OCI-LY7 (cell line): ENCODE measurements at regions not wholly inside any gene's neighbourhood (a gene's known extent, or its start where the extent isn't known, plus 50 kb on each side); places are given as distances from the start of the nearest gene placed in this dataset.

Experiments
- BruUV-seq: library from RNA; stranded (reverse); fragments of 400-500 nt; replicated peaks from 2 replicates; lab custom pipeline; 2021; lab: Mats Ljungman, UMichigan
- CTCF ChIA-PET: fragments of 300-600 bp; sonication (Branson Sonifier 250); formaldehyde crosslinking; loops from one replicate; lab custom pipeline; 2022; ENCODE audit warnings: antibody characterized with exemption; ENCODE audit not compliant: unreplicated experiment; lab: Charles Lee
- POLR2A ChIA-PET: fragments of 300-600 bp; sonication (Branson Sonifier 250); formaldehyde crosslinking; loops from one replicate; lab custom pipeline; 2022; ENCODE audit warnings: antibody characterized with exemption; lab: Charles Lee
- DNase-seq: peaks from one replicate; pipeline ENCODE4 v3.0.0-alpha.2; 2015; ENCODE audit warnings: low spot score
- H2AFZ ChIP-seq: fragments of 200-600 bp; sonication (generic), shearing (Covaris generic); 2 replicates; pipeline ENCODE4 v1.6.1; 2014; ENCODE audit warnings: mild to moderate bottlenecking, antibody characterized with exemption, low read length, moderate library complexity
- H3K27ac ChIP-seq: fragments of 200-600 bp; sonication (generic); 2 replicates; pipeline ENCODE4 v1.5.1; 2014; ENCODE audit warnings: mixed run types, low read depth, mild to moderate bottlenecking, moderate library complexity, low read length, inconsistent platforms; ENCODE audit not compliant: poor library complexity, severe bottlenecking
- H3K36me3 ChIP-seq: fragments of 200-600 bp; sonication (generic); 2 replicates; pipeline ENCODE4 v1.6.1; 2014; ENCODE audit warnings: mild to moderate bottlenecking, antibody characterized with exemption, low read length, moderate library complexity, mixed read lengths; ENCODE audit not compliant: insufficient read depth
- H3K4me1 ChIP-seq: fragments of 200-600 bp; sonication (generic); 2 replicates; pipeline ENCODE4 v1.5.1; 2014; ENCODE audit warnings: mild to moderate bottlenecking, low read length; ENCODE audit not compliant: insufficient read depth, poor library complexity, severe bottlenecking
- H3K4me2 ChIP-seq: fragments of 200-600 bp; sonication (generic); 2 replicates; pipeline ENCODE4 v1.6.1; 2014; ENCODE audit warnings: mild to moderate bottlenecking, low read length
- H3K4me3 ChIP-seq: fragments of 200-600 bp; sonication (generic); 2 replicates; pipeline ENCODE4 v1.5.1; 2014; ENCODE audit warnings: mild to moderate bottlenecking, low read depth, low read length; ENCODE audit not compliant: poor library complexity, severe bottlenecking
- H3K79me2 ChIP-seq: fragments of 200-600 bp; sonication (generic); 2 replicates; pipeline ENCODE4 v1.6.1; 2016; ENCODE audit warnings: low read depth, mild to moderate bottlenecking, low read length, moderate library complexity, mixed read lengths; ENCODE audit not compliant: insufficient read depth
- H3K9me2 ChIP-seq: fragments of 200-600 bp; sonication (generic); 2 replicates; pipeline ENCODE4 v1.6.1; 2016; ENCODE audit warnings: mild to moderate bottlenecking, low read length, mixed read lengths; ENCODE audit not compliant: insufficient read depth
- H3K9me3 ChIP-seq: fragments of 200-600 bp; sonication (generic); 2 replicates; pipeline ENCODE4 v1.6.1; 2014; ENCODE audit warnings: mild to moderate bottlenecking, mixed run types, low read length, mixed read lengths
- H4K20me1 ChIP-seq: fragments of 200-600 bp; sonication (generic); 2 replicates; pipeline ENCODE4 v1.6.1; 2014; ENCODE audit warnings: mild to moderate bottlenecking, antibody characterized with exemption, low read length, moderate library complexity, mixed read lengths; ENCODE audit not compliant: insufficient read depth
- CTCF ChIP-seq: fragments of 200-600 bp; sonication (generic); conservative IDR thresholded peaks from 2 replicates; pipeline ENCODE4 v1.5.1; 2014; ENCODE audit warnings: mild to moderate bottlenecking, antibody characterized with exemption, low read length, moderate library complexity, mixed read lengths
- EZH2phosphoT487 ChIP-seq: fragments of 200-600 bp; sonication (generic); IDR thresholded peaks from 2 replicates; pipeline ENCODE4 v1.6.1; 2018; ENCODE audit warnings: low read depth, borderline replicate concordance, mild to moderate bottlenecking, mixed run types, antibody characterized with exemption, low read length, moderate library complexity, mixed read lengths
- intact Hi-C: fragments of 100-400 bp; cut with micrococcal nuclease; formaldehyde crosslinking; loops from one replicate; pipeline ENCODE4 v1.10.0; 2022; ENCODE audit not compliant: unreplicated experiment

DNA sequence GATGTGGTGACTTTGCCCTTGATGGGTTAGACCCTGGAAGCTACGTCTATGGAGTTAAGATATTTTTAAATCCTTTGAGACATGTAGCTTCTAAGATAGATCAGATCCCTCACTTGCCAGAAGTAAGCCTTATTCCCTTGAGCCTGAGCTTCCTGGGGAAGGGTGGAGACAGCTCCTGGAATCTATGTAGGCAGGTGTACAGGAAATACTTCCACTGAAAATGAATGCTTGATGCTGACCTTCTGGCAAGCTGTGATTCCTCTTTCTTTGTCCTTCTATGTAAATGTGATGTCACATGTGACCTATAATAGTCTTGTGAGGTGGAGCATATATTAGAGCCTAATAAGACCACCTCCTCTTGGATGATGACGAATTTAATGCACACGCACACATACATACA lies 1152.0 kb upstream of the ACO1 start:
- Histone ChIP-seq H3K9me3 (no peaks in the 10 kb centered on the region), H3K4me1 (no peaks in the 10 kb centered on the region), H3K27ac (no peak overlapping the region), H3K4me2 (no peak overlapping the region), H3K9me2 (no peaks in the 10 kb centered on the region), H3K36me3 (no peaks in the 10 kb centered on the region), H3K79me2 (no peaks in the 10 kb centered on the region), H3K4me3 (no peak overlapping the region), H2AFZ (no peak overlapping the region), H4K20me1 (no peaks in the 10 kb centered on the region)
- ChIA-PET POLR2A (no interaction called here), CTCF (no interaction called here)
- no TSS peak for BruUV-seq
- no peak for DNase-seq
- intact Hi-C loops, result no loop called here
- TF ChIP-seq CTCF (no peak), EZH2phosphoT487 (no peak)

- H3K36me3 ChIP-seq, result no peaks in the 10 kb centered on the region
- H3K79me2 ChIP-seq, result no peaks in the 10 kb centered on the region
- DNase-seq, result no peak
- POLR2A ChIA-PET, result no interaction called here
- no peak overlapping the region for H3K4me2 ChIP-seq
- no peak overlapping the region for H2AFZ ChIP-seq
- H3K27ac ChIP-seq, result no peak overlapping the region
- H3K9me2 ChIP-seq, result peaks cover 2% of the 10 kb centered on the region; the same call in 1 of the 2 replicates
- no peaks in the 10 kb centered on the region for H3K9me3 ChIP-seq
- CTCF ChIA-PET, result no interaction called here
- intact Hi-C loops, result no loop called here
- no peaks in the 10 kb centered on the region for H3K4me1 ChIP-seq
- H3K4me3 ChIP-seq, result no peak overlapping the region
- TF ChIP-seq CTCF, result no peak
- no peak for TF ChIP-seq EZH2phosphoT487
- H4K20me1 ChIP-seq, result no peaks in the 10 kb centered on the region
- BruUV-seq, result no TSS peak
Observed at GRCh38 chr9:31236344-31236743, 1148.1 kb upstream of the ACO1 start.

GRCh38 chr9:31243386-31243785 lies 1141.1 kb upstream of the ACO1 start:
- Histone ChIP-seq H3K4me1 (no peaks in the 10 kb centered on the region), H3K4me2 (no peak overlapping the region), H3K79me2 (no peaks in the 10 kb centered on the region), H3K36me3 (no peaks in the 10 kb centered on the region), H3K9me3 (no peaks in the 10 kb centered on the region), H3K27ac (no peak overlapping the region), H2AFZ (no peak overlapping the region), H4K20me1 (no peaks in the 10 kb centered on the region), H3K4me3 (no peak overlapping the region), H3K9me2 (peaks cover 2% of the 10 kb centered on the region; the same call in 1 of the 2 replicates)
- intact Hi-C loops, result no loop called here
- no TSS peak for BruUV-seq
- no peak for TF ChIP-seq CTCF
- no peak for TF ChIP-seq EZH2phosphoT487
- no peak for DNase-seq
- POLR2A ChIA-PET, result no interaction called here
- CTCF ChIA-PET, result no interaction called here
